ELF-1 (cell line): ENCODE measurements at regions not wholly inside any gene's neighbourhood (a gene's known extent, or its start where the extent isn't known, plus 50 kb on each side); places are given as distances from the start of the nearest gene placed in this dataset.
"Not testable (repeated sequence)": the region's sequence is repeated elsewhere in the genome, so short reads cannot be mapped to it uniquely, and the experiment has no call there.

Source experiments
- DNase-seq: peaks from one replicate; pipeline ENCODE4 v3.0.0-alpha.2; 2016; ENCODE audit warnings: low read depth, low spot score

- no peak for DNase-seq
Observed at GRCh38 chr3:88408935-88409334, 259.2 kb downstream of the C3orf38 start.

GRCh38 chr3:88410259-88410658, 260.5 kb downstream of the C3orf38 start:
- no peak for DNase-seq

GRCh38 chr3:88412346-88412745, 262.6 kb downstream of the C3orf38 start:
- no peak for DNase-seq

- DNase-seq = no peak
Observed at GRCh38 chr3:88416436-88416835, 266.7 kb downstream of the C3orf38 start.

GRCh38 chr3:88418219-88418618, 268.5 kb downstream of the C3orf38 start:
- DNase-seq = no peak

- no peak for DNase-seq
Observed at GRCh38 chr3:88433568-88433967, 283.8 kb downstream of the C3orf38 start.

GRCh38 chr3:88434001-88434400, 284.2 kb downstream of the C3orf38 start:
- no peak for DNase-seq

- no peak for DNase-seq
Observed at GRCh38 chr3:88440701-88441100, 290.9 kb downstream of the C3orf38 start.

- no peak for DNase-seq
Observed at GRCh38 chr3:88443066-88443465, 293.3 kb downstream of the C3orf38 start.

GRCh38 chr3:88444251-88444650, 294.5 kb downstream of the C3orf38 start:
- no peak for DNase-seq

- DNase-seq = no peak
Observed at GRCh38 chr3:88452228-88452627, 302.5 kb downstream of the C3orf38 start.

- no peak for DNase-seq
Observed at GRCh38 chr3:88460369-88460768, 310.6 kb downstream of the C3orf38 start.

- DNase-seq = no peak
Observed at GRCh38 chr3:88462230-88462629, 312.5 kb downstream of the C3orf38 start.

GRCh38 chr3:88467191-88467590, 317.4 kb downstream of the C3orf38 start:
- peak; percentile 0 for DNase-seq

GRCh38 chr3:88469216-88469615, 319.5 kb downstream of the C3orf38 start:
- no peak for DNase-seq

- DNase-seq = no peak
Observed at GRCh38 chr3:88478460-88478859, 328.7 kb downstream of the C3orf38 start.

- no peak for DNase-seq
Observed at GRCh38 chr3:88480822-88481221, 331.1 kb downstream of the C3orf38 start.

GRCh38 chr3:88485001-88485400, 335.2 kb downstream of the C3orf38 start:
- DNase-seq = no peak

GRCh38 chr3:88508818-88509217, 359.1 kb downstream of the C3orf38 start:
- not testable (repeated sequence) for DNase-seq

- no peak for DNase-seq
Observed at GRCh38 chr3:88509582-88509981, 359.8 kb downstream of the C3orf38 start.

GRCh38 chr3:88528494-88528893, 378.7 kb downstream of the C3orf38 start:
- DNase-seq = no peak

- no peak for DNase-seq
Observed at GRCh38 chr3:88534534-88534933, 384.8 kb downstream of the C3orf38 start.

- DNase-seq = no peak
Observed at GRCh38 chr3:88535563-88535962, 385.8 kb downstream of the C3orf38 start.

- no peak for DNase-seq
Observed at GRCh38 chr3:88542916-88543315, 393.2 kb downstream of the C3orf38 start.

GRCh38 chr3:88572450-88572849, 422.7 kb downstream of the C3orf38 start:
- DNase-seq = no peak
